ENCODE measurements at regions not wholly inside any gene's neighbourhood (a gene's known extent, or its start where the extent isn't known, plus 50 kb on each side); places are given as distances from the start of the nearest gene placed in this dataset.
A peak's percentile ranks its signal among the peaks of the same experiment; 100 is the strongest.

- H3K36me3 ChIP-seq (ENCODE audit: control insufficient read depth in 4 of 4, insufficient read depth in 3 of 4, low read depth in 1 of 4, low read length in 3 of 4), result no peaks in the 10 kb centered on the region
- peaks cover 0 to 10% (median 1%) of the 10 kb centered on the region in 4 donors for H3K4me1 ChIP-seq (ENCODE audit: control insufficient read depth in 4 of 4, insufficient read depth in 4 of 4, low read length in 3 of 4)
- H3K27ac ChIP-seq (ENCODE audit: low read depth in 1 of 2, low read length in 2 of 2), result no peak overlapping the region
- DNase-seq (ENCODE audit: low spot score), result no peak
- TF ChIP-seq ZBTB33 (IDR thresholded peaks at IDR 0.05) (peak; percentile 11), ATF3 (IDR thresholded peaks at IDR 0.05) (peak; percentile 64), FOXA1 (IDR thresholded peaks at IDR 0.05) (no peak), REST (IDR thresholded peaks at IDR 0.05) (no peak), SP1 (IDR thresholded peaks at IDR 0.05) (no peak), RXRA (IDR thresholded peaks at IDR 0.05) (peak; percentile 30 to 37), RAD21 (IDR thresholded peaks at IDR 0.05) (no peak), YY1 (IDR thresholded peaks at IDR 0.05) (no peak), MAX (IDR thresholded peaks at IDR 0.05) (no peak), CTCF (IDR thresholded peaks at IDR 0.05; ENCODE audit: low read depth, low read length, missing input control) (no peak), NR2F2 (IDR thresholded peaks at IDR 0.05) (no peak), GABPA (IDR thresholded peaks at IDR 0.05 in 1 of 2, conservative IDR thresholded peaks at IDR 0.05 in 1 of 2) (no peak), FOXA2 (IDR thresholded peaks at IDR 0.05) (no peak), HNF4A (conservative IDR thresholded peaks at IDR 0.05) (no peak), JUND (IDR thresholded peaks at IDR 0.05) (no peak), TAF1 (conservative IDR thresholded peaks at IDR 0.05) (no peak), HNF4G (IDR thresholded peaks at IDR 0.05) (no peak), EGR1 (IDR thresholded peaks at IDR 0.05; ENCODE audit: low read depth in 2 of 2) (no peak)
- no peaks in the 10 kb centered on the region for H3K9me3 ChIP-seq (ENCODE audit: control insufficient read depth in 4 of 4, low read length in 3 of 4)
- no peak overlapping the region for H3K4me3 ChIP-seq (ENCODE audit: low read depth in 1 of 3, low read length in 3 of 3)
- no peak overlapping the region for H3K9ac ChIP-seq (ENCODE audit: low read depth in 1 of 2, low read length in 2 of 2)
- 46% methylated on average over 2 of the region's 2 CpGs for WGBS
- no peaks in the 10 kb centered on the region for H3K27me3 ChIP-seq (ENCODE audit: control insufficient read depth in 4 of 4, insufficient read depth in 4 of 4, low read length in 3 of 4)
These were observed 453.6 kb downstream of the CCER1 start for GRCh38 chr12:90501412-90501811.
